ENCODE measurements at regions not wholly inside any gene's neighbourhood (a gene's known extent, or its start where the extent isn't known, plus 50 kb on each side); places are given as distances from the start of the nearest gene placed in this dataset.

GRCh38 chr18:56112013-56112749 lies 524.2 kb upstream of the TCF4 start:
- H3K9me3 Mint-ChIP-seq: no peaks in the 10 kb centered on the region

GRCh38 chr18:56109757-56110156 lies 521.8 kb upstream of the TCF4 start:
- H3K9me3 Mint-ChIP-seq: peaks cover 13% of the 10 kb centered on the region
- H3K4me1 Mint-ChIP-seq: peaks cover 44% of the 10 kb centered on the region
- H3K4me3 Mint-ChIP-seq: no peak overlapping the region
- H3K36me3 Mint-ChIP-seq (ENCODE audit: low read depth): peaks cover 8% of the 10 kb centered on the region
- H3K27ac Mint-ChIP-seq: peak overlapping the region in 1 of 3 experiments; percentile 43
- peaks cover 3% of the 10 kb centered on the region for H3K27me3 Mint-ChIP-seq (ENCODE audit: low read depth)
- no peak for TF ChIP-seq CTCF (IDR thresholded peaks at IDR 0.05; ENCODE audit: unreplicated experiment in 3 of 3)

More at GRCh38 chr18:56112013-56112749, 524.2 kb upstream of the TCF4 start:
- H3K27ac Mint-ChIP-seq: no peak overlapping the region
- peaks cover 3% of the 10 kb centered on the region for H3K27me3 Mint-ChIP-seq (ENCODE audit: low read depth)
- no peak overlapping the region for H3K4me3 Mint-ChIP-seq
- H3K36me3 Mint-ChIP-seq (ENCODE audit: low read depth): no peaks in the 10 kb centered on the region
- no peak for TF ChIP-seq CTCF (IDR thresholded peaks at IDR 0.05; ENCODE audit: unreplicated experiment in 3 of 3)
- H3K4me1 Mint-ChIP-seq: peaks cover 41% of the 10 kb centered on the region

GRCh38 chr18:56108478-56109367 lies 520.7 kb upstream of the TCF4 start:
- H3K36me3 Mint-ChIP-seq (ENCODE audit: low read depth): peaks cover 13% of the 10 kb centered on the region
- no peaks in the 10 kb centered on the region for H3K27me3 Mint-ChIP-seq (ENCODE audit: low read depth)
- no peak overlapping the region for H3K4me3 Mint-ChIP-seq
- H3K27ac Mint-ChIP-seq: peak overlapping the region; percentile 40 to 54 (median 53)
- TF ChIP-seq CTCF (IDR thresholded peaks at IDR 0.05; ENCODE audit: unreplicated experiment in 3 of 3): no peak
- peaks cover 44% of the 10 kb centered on the region for H3K4me1 Mint-ChIP-seq
- peaks cover 22% of the 10 kb centered on the region for H3K9me3 Mint-ChIP-seq

GRCh38 chr18:56107821-56108477 lies 520.0 kb upstream of the TCF4 start:
- Mint-ChIP-seq H3K27ac (peak overlapping the region; percentile 6 to 54 (median 53)), H3K4me1 (peaks cover 44% of the 10 kb centered on the region), H3K27me3 (ENCODE audit: low read depth) (no peaks in the 10 kb centered on the region), H3K36me3 (ENCODE audit: low read depth) (peaks cover 17% of the 10 kb centered on the region), H3K9me3 (peaks cover 29% of the 10 kb centered on the region), H3K4me3 (no peak overlapping the region)
- no peak for TF ChIP-seq CTCF (IDR thresholded peaks at IDR 0.05; ENCODE audit: unreplicated experiment in 3 of 3)

GRCh38 chr18:56100090-56100722 lies 512.2 kb upstream of the TCF4 start:
- Mint-ChIP-seq H3K27ac (no peak overlapping the region), H3K36me3 (ENCODE audit: low read depth) (peaks cover 9% of the 10 kb centered on the region)

More at GRCh38 chr18:56100090-56100722, 512.2 kb upstream of the TCF4 start:
- H3K27me3 Mint-ChIP-seq (ENCODE audit: low read depth): no peaks in the 10 kb centered on the region
- no peak for TF ChIP-seq CTCF (IDR thresholded peaks at IDR 0.05; ENCODE audit: unreplicated experiment in 3 of 3)
- peaks cover 23% of the 10 kb centered on the region for H3K9me3 Mint-ChIP-seq
- no peak overlapping the region for H3K4me3 Mint-ChIP-seq
- H3K4me1 Mint-ChIP-seq: no peaks in the 10 kb centered on the region

Measured in nephron (organoid).